Ovary (tissue), 3 donors: ENCODE measurements at regions not wholly inside any gene's neighbourhood (a gene's known extent, or its start where the extent isn't known, plus 50 kb on each side); places are given as distances from the start of the nearest gene placed in this dataset.

ENCODE experiments used
- EP300 ChIP-seq: sonication (generic); formaldehyde crosslinking; IDR thresholded peaks from one replicate; pipeline ENCODE4 v1.6.1; 2017; ENCODE audit warnings: antibody characterized with exemption
- POLR2A ChIP-seq: fragments of 450-650 bp; IDR thresholded peaks from one replicate; pipeline ENCODE4 v1.6.1; 2017; ENCODE audit warnings: antibody characterized with exemption, mild to moderate bottlenecking, moderate library complexity
- TF ChIP-seq, protein P1 (sequence below), 3 donors: fragments of 450-650 bp in 2 of 3; fragments of 200-600 bp in 1 of 3; IDR thresholded peaks; one replicate each; pipeline versions ENCODE4 v1.5.1 to v1.8.0; 2016 to 2022; ENCODE audit warnings: antibody characterized with exemption in 3 of 3, mild to moderate bottlenecking in 1 of 3
- donor health status: DM: no; HTN: no; CAD: no.

DNA sequence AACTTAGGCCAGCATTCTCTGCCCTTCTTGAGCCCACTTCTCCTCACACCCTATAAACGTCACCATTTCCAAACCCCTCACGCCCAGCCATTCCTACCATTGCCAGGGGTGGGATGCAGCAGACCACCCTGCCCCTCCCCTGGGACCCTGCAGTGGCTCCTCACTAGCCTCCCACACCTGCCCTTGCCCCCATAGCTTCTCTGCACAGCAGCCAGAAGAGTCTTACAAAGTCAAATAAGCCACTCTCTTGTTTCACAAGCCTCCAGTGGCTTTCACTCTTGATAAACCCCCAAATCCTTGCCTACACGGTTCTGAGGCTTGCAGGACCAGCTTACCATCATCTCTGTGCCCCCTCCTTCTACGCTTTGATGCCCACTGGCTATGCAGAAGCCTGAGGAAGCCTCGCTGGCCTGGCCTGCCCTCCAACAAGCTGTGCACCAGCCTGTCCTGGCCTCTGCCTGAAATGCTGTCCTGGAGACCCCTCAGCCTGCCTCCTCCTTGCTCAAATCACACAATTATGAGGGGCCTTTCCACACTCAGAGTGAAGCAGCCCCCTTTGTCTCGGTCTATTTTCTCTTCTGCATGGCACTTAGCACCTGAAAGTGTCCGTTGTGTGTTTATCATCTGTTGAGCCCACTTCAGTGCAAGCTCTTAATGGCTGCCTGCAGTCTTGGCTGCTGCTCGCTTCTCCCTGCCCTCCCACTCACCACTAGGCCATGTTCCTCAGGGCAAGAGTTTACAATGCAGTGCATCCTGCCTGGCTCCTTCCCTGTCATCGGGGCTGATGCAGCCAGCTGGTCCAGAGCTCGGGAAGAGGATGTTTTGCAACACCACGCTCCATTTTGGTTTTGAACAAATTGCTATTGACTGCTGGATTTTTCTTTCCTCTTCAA lies 82.6 kb upstream of the RGPD5 start:
- TF ChIP-seq, protein P1, sequence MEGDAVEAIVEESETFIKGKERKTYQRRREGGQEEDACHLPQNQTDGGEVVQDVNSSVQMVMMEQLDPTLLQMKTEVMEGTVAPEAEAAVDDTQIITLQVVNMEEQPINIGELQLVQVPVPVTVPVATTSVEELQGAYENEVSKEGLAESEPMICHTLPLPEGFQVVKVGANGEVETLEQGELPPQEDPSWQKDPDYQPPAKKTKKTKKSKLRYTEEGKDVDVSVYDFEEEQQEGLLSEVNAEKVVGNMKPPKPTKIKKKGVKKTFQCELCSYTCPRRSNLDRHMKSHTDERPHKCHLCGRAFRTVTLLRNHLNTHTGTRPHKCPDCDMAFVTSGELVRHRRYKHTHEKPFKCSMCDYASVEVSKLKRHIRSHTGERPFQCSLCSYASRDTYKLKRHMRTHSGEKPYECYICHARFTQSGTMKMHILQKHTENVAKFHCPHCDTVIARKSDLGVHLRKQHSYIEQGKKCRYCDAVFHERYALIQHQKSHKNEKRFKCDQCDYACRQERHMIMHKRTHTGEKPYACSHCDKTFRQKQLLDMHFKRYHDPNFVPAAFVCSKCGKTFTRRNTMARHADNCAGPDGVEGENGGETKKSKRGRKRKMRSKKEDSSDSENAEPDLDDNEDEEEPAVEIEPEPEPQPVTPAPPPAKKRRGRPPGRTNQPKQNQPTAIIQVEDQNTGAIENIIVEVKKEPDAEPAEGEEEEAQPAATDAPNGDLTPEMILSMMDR (IDR thresholded peaks at IDR 0.05) = no peak
- TF ChIP-seq POLR2A (no peak), EP300 (no peak)
